ENCODE measurements at regions not wholly inside any gene's neighbourhood (a gene's known extent, or its start where the extent isn't known, plus 50 kb on each side); places are given as distances from the start of the nearest gene placed in this dataset.

- Histone ChIP-seq H3K36me3 (ENCODE audit: low read depth) (no peaks in the 10 kb centered on the region), H3F3A (ENCODE audit: insufficient read depth, low read depth) (no peaks in the 10 kb centered on the region; the same call in 1 of the 2 replicates), H3K27me3 (ENCODE audit: insufficient read depth, low read depth) (no peaks in the 10 kb centered on the region), H4K20me1 (ENCODE audit: insufficient read depth) (peaks cover 49% of the 10 kb centered on the region), H3K79me2 (ENCODE audit: low read depth) (no peaks in the 10 kb centered on the region), H3K9me2 (ENCODE audit: insufficient read depth) (no peaks in the 10 kb centered on the region), H3K27ac (no peak overlapping the region), H2AFZ (no peak overlapping the region), H3K9me3 (ENCODE audit: insufficient read depth, low read depth) (no peaks in the 10 kb centered on the region), H3K4me2 (no peak overlapping the region), H3K4me3 (no peak overlapping the region), H3K4me1 (replicated peaks; ENCODE audit: insufficient read depth) (no peaks in the 10 kb centered on the region)
- TF ChIP-seq CTCF (conservative IDR thresholded peaks at IDR 0.05) = no peak
- TF ChIP-seq EZH2 (IDR thresholded peaks at IDR 0.05; ENCODE audit: low read depth) = no peak
- DNase-seq = no peak
- POLR2A ChIA-PET (ENCODE audit: unreplicated experiment) = no interaction called here
- CTCF ChIA-PET = no interaction called here
- no TSS peak for BruUV-seq (replicated peaks)
- intact Hi-C loops (cut with micrococcal nuclease; ENCODE audit: unreplicated experiment) = no loop called here
Observed at GRCh38 chr17:77442976-77443747, 302.4 kb downstream of the SEC14L1 start.

GRCh38 chr17:77443748-77444260 is 303.0 kb downstream of the SEC14L1 start:
- Histone ChIP-seq H3F3A (ENCODE audit: insufficient read depth, low read depth) (no peaks in the 10 kb centered on the region; the same call in 1 of the 2 replicates), H3K79me2 (ENCODE audit: low read depth) (no peaks in the 10 kb centered on the region), H3K4me1 (replicated peaks; ENCODE audit: insufficient read depth) (no peaks in the 10 kb centered on the region), H3K36me3 (ENCODE audit: low read depth) (no peaks in the 10 kb centered on the region), H3K4me3 (no peak overlapping the region), H2AFZ (no peak overlapping the region), H3K27ac (no peak overlapping the region), H3K9me3 (ENCODE audit: insufficient read depth, low read depth) (no peaks in the 10 kb centered on the region), H4K20me1 (ENCODE audit: insufficient read depth) (peaks cover 48% of the 10 kb centered on the region), H3K27me3 (ENCODE audit: insufficient read depth, low read depth) (no peaks in the 10 kb centered on the region), H3K9me2 (ENCODE audit: insufficient read depth) (no peaks in the 10 kb centered on the region), H3K4me2 (no peak overlapping the region)
- no peak for DNase-seq
- TF ChIP-seq EZH2 (IDR thresholded peaks at IDR 0.05; ENCODE audit: low read depth) (no peak), CTCF (conservative IDR thresholded peaks at IDR 0.05) (no peak)
- BruUV-seq (replicated peaks) = no TSS peak
- POLR2A ChIA-PET (ENCODE audit: unreplicated experiment) = no interaction called here
- CTCF ChIA-PET = no interaction called here
- intact Hi-C loops (cut with micrococcal nuclease; ENCODE audit: unreplicated experiment) = no loop called here

- CTCF ChIA-PET = no interaction called here
- no peaks in the 10 kb centered on the region for H3K4me1 ChIP-seq (replicated peaks; ENCODE audit: insufficient read depth)
Observed at GRCh38 chr17:77444628-77444983, 303.8 kb downstream of the SEC14L1 start.

More at GRCh38 chr17:77444628-77444983, 303.8 kb downstream of the SEC14L1 start:
- no TSS peak for BruUV-seq (replicated peaks)
- intact Hi-C loops (cut with micrococcal nuclease; ENCODE audit: unreplicated experiment) = no loop called here
- H4K20me1 ChIP-seq (ENCODE audit: insufficient read depth) = peaks cover 46% of the 10 kb centered on the region
- no peaks in the 10 kb centered on the region; the same call in 1 of the 2 replicates for H3F3A ChIP-seq (ENCODE audit: insufficient read depth, low read depth)
- no peak for TF ChIP-seq CTCF (conservative IDR thresholded peaks at IDR 0.05)
- TF ChIP-seq EZH2 (IDR thresholded peaks at IDR 0.05; ENCODE audit: low read depth) = no peak
- H3K9me2 ChIP-seq (ENCODE audit: insufficient read depth) = no peaks in the 10 kb centered on the region
- no peak overlapping the region for H3K27ac ChIP-seq
- H3K27me3 ChIP-seq (ENCODE audit: insufficient read depth, low read depth) = no peaks in the 10 kb centered on the region
- H3K4me2 ChIP-seq = no peak overlapping the region
- no peaks in the 10 kb centered on the region for H3K9me3 ChIP-seq (ENCODE audit: insufficient read depth, low read depth)
- H3K79me2 ChIP-seq (ENCODE audit: low read depth) = no peaks in the 10 kb centered on the region
- DNase-seq = no peak
- no peak overlapping the region for H2AFZ ChIP-seq
- H3K4me3 ChIP-seq = no peak overlapping the region
- POLR2A ChIA-PET (ENCODE audit: unreplicated experiment) = no interaction called here
- H3K36me3 ChIP-seq (ENCODE audit: low read depth) = no peaks in the 10 kb centered on the region
